Vagina (tissue), 2 donors: ENCODE measurements at regions not wholly inside any gene's neighbourhood (a gene's known extent, or its start where the extent isn't known, plus 50 kb on each side); places are given as distances from the start of the nearest gene placed in this dataset.

Experiments used
- DNase-seq, 2 donors: peaks; one replicate each; pipeline ENCODE4 v3.0.0-alpha.2; 2017; ENCODE audit errors: extremely low spot score in 2 of 2
- H3K27ac ChIP-seq: fragments of 200-600 bp; sonication (generic); one replicate; pipeline ENCODE4 v1.5.1; 2019
- H3K27me3 ChIP-seq: fragments of 200-600 bp; sonication (generic); one replicate; pipeline ENCODE4 v1.5.1; 2019
- H3K36me3 ChIP-seq, 2 donors: fragments of 200-600 bp; sonication (generic); one replicate each; pipeline ENCODE4 v1.5.1; 2017 to 2019
- H3K4me1 ChIP-seq: fragments of 200-600 bp; sonication (generic); one replicate; pipeline ENCODE4 v1.5.1; 2019
- H3K4me3 ChIP-seq, 2 donors: fragments of 200-600 bp; sonication (generic); 1 replicate in 1 of 2; 2 replicates in 1 of 2; pipeline ENCODE4 v1.5.1; 2016 to 2019
- H3K9me3 ChIP-seq: fragments of 200-600 bp; sonication (generic); one replicate; pipeline ENCODE4 v1.5.1; 2019
- POLR2A ChIP-seq, 2 donors: fragments of 450-650 bp; IDR thresholded peaks; one replicate each; pipeline ENCODE4 v1.6.1; 2017; ENCODE audit warnings: antibody characterized with exemption in 2 of 2, mild to moderate bottlenecking in 2 of 2, moderate library complexity in 2 of 2
- POLR2AphosphoS5 ChIP-seq, 2 donors: sonication (generic); formaldehyde crosslinking; IDR thresholded peaks; one replicate each; pipeline ENCODE4 v1.9.0; 2017; ENCODE audit warnings: antibody characterized with exemption in 2 of 2, mild to moderate bottlenecking in 2 of 2, low read depth in 1 of 2; ENCODE audit not compliant: insufficient read depth in 1 of 2
- intact Hi-C: fragments of 100-400 bp; cut with DNase I; formaldehyde crosslinking; loops from one replicate; pipeline ENCODE4 v1.15.1; 2023
- TF ChIP-seq, protein P1 (sequence below), 3 experiments: fragments of 450-650 bp in 2 of 3; fragments of 200-600 bp in 1 of 3; sonication (generic) in 1 of 3; IDR thresholded peaks; one replicate each; pipeline ENCODE4 v1.5.1; 2017 to 2019; ENCODE audit warnings: antibody characterized with exemption in 3 of 3, mild to moderate bottlenecking in 2 of 3, moderate library complexity in 2 of 3

DNA sequence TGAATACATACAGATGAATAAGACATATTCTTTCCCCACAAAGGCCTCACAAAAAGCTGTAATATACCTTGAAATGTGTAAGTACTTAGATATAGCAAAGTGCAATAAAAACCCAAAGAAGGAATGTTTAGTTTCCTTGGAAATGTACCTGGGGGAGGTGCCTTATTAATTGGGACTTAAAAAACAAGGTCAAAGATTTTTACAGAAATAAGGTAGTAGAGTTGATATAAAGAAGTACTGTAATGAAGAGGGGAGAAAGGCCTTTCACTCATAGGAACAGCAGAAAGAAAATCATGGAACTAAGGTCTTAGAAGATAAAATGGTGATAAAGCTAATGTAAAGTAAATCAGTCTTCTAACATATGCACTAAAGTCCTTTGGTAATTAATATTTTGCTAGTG, 153.9 kb upstream of the B3GALT2 start:
- TF ChIP-seq POLR2A (IDR thresholded peaks at IDR 0.05): no peak
- TF ChIP-seq, protein P1, sequence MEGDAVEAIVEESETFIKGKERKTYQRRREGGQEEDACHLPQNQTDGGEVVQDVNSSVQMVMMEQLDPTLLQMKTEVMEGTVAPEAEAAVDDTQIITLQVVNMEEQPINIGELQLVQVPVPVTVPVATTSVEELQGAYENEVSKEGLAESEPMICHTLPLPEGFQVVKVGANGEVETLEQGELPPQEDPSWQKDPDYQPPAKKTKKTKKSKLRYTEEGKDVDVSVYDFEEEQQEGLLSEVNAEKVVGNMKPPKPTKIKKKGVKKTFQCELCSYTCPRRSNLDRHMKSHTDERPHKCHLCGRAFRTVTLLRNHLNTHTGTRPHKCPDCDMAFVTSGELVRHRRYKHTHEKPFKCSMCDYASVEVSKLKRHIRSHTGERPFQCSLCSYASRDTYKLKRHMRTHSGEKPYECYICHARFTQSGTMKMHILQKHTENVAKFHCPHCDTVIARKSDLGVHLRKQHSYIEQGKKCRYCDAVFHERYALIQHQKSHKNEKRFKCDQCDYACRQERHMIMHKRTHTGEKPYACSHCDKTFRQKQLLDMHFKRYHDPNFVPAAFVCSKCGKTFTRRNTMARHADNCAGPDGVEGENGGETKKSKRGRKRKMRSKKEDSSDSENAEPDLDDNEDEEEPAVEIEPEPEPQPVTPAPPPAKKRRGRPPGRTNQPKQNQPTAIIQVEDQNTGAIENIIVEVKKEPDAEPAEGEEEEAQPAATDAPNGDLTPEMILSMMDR (IDR thresholded peaks at IDR 0.05): no peak
- no peak for TF ChIP-seq POLR2AphosphoS5 (IDR thresholded peaks at IDR 0.05; ENCODE audit: insufficient read depth in 1 of 2, low read depth in 1 of 2)
- Histone ChIP-seq H3K27ac (no peak overlapping the region), H3K27me3 (no peaks in the 10 kb centered on the region), H3K36me3 (no peaks in the 10 kb centered on the region), H3K4me3 (no peak overlapping the region), H3K9me3 (no peaks in the 10 kb centered on the region), H3K4me1 (no peaks in the 10 kb centered on the region)
- no peak for DNase-seq
- intact Hi-C loops: no loop called here

DNA sequence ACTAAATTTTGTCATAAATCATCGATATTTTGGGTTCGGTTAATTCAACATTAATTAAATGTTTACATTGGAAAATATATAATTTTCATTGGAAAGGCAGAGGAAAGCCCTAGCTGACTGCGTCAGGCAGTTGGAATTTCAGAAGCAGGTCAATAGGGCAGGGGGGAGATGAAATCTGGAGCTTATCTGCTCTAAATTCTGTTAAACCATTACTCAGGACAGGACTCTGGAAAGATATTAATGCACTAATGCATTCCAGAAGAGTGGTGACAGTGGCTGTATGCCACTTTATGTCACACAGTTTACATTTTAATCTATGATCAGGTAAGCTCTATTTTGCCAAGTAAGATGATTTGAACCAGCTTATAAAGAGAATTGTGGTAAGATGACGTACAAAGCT, 153.0 kb upstream of the B3GALT2 start:
- intact Hi-C loops: no loop called here
- Histone ChIP-seq H3K27me3 (no peaks in the 10 kb centered on the region), H3K4me1 (no peaks in the 10 kb centered on the region), H3K36me3 (no peaks in the 10 kb centered on the region), H3K27ac (no peak overlapping the region), H3K4me3 (no peak overlapping the region), H3K9me3 (no peaks in the 10 kb centered on the region)
- no peak for DNase-seq
- no peak for TF ChIP-seq POLR2A (IDR thresholded peaks at IDR 0.05)
- no peak for TF ChIP-seq POLR2AphosphoS5 (IDR thresholded peaks at IDR 0.05; ENCODE audit: insufficient read depth in 1 of 2, low read depth in 1 of 2)
- TF ChIP-seq, protein P1 (IDR thresholded peaks at IDR 0.05): no peak

GRCh38 chr1:193338194-193338593, 151.8 kb upstream of the B3GALT2 start:
- TF ChIP-seq, protein P1 (IDR thresholded peaks at IDR 0.05): no peak
- no peak for TF ChIP-seq POLR2AphosphoS5 (IDR thresholded peaks at IDR 0.05; ENCODE audit: insufficient read depth in 1 of 2, low read depth in 1 of 2)
- no peak for TF ChIP-seq POLR2A (IDR thresholded peaks at IDR 0.05)
- intact Hi-C loops: no loop called here
- H3K4me3 ChIP-seq: no peak overlapping the region

DNA sequence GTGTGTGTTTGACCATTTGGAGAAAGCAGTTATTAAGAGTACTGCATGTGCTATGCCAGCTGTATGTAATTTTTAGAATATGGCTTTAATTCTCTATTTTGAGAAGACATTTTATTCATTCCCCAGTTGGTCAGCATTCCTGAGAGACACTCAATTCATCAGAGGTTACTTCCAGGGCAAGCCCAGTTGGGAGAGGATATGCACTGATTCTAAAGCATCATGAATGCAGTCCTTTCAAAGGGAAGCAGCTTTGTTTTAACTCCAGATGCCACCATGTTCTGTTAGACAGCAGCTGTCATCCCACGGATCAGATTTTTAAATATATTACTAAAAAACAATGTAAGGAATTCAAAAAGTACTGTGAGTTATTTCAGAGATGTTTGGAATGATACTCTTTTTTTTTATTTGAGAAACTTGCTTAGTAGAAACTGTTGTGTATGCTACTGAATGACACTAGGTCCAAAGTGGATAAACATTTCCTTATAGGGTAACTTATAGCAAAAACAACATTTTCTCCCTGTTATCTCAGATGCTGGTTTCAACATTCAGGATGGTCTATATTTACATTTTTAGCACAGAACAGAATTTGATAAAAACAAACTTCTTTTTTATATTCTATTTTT, 149.5 kb upstream of the B3GALT2 start:
- intact Hi-C loops: no loop called here
- Histone ChIP-seq H3K36me3 (no peaks in the 10 kb centered on the region), H3K27ac (no peak overlapping the region), H3K27me3 (no peaks in the 10 kb centered on the region), H3K9me3 (peaks cover 5% of the 10 kb centered on the region), H3K4me3 (no peak overlapping the region), H3K4me1 (no peaks in the 10 kb centered on the region)
- no peak for DNase-seq
- no peak for TF ChIP-seq POLR2A (IDR thresholded peaks at IDR 0.05)
- TF ChIP-seq, protein P1 (IDR thresholded peaks at IDR 0.05): no peak
- no peak for TF ChIP-seq POLR2AphosphoS5 (IDR thresholded peaks at IDR 0.05; ENCODE audit: insufficient read depth in 1 of 2, low read depth in 1 of 2)

More at GRCh38 chr1:193338194-193338593, 151.8 kb upstream of the B3GALT2 start:
- no peaks in the 10 kb centered on the region for H3K9me3 ChIP-seq
- H3K27ac ChIP-seq: no peak overlapping the region
- H3K27me3 ChIP-seq: no peaks in the 10 kb centered on the region
- no peak for DNase-seq
- no peaks in the 10 kb centered on the region for H3K4me1 ChIP-seq
- H3K36me3 ChIP-seq: no peaks in the 10 kb centered on the region

GRCh38 chr1:193333166-193333565, 146.8 kb upstream of the B3GALT2 start:
- TF ChIP-seq, protein P1 (IDR thresholded peaks at IDR 0.05): no peak
- no peak for TF ChIP-seq POLR2AphosphoS5 (IDR thresholded peaks at IDR 0.05; ENCODE audit: insufficient read depth in 1 of 2, low read depth in 1 of 2)
- no peak for TF ChIP-seq POLR2A (IDR thresholded peaks at IDR 0.05)
- DNase-seq: no peak
- Histone ChIP-seq H3K4me3 (no peak overlapping the region), H3K27me3 (no peaks in the 10 kb centered on the region), H3K36me3 (no peaks in the 10 kb centered on the region), H3K4me1 (no peaks in the 10 kb centered on the region), H3K27ac (no peak overlapping the region), H3K9me3 (peaks cover 5% of the 10 kb centered on the region)
- intact Hi-C loops: no loop called here
